Vagina (tissue), 2 donors: ENCODE measurements at regions not wholly inside any gene's neighbourhood (a gene's known extent, or its start where the extent isn't known, plus 50 kb on each side); places are given as distances from the start of the nearest gene placed in this dataset.
"Not testable (repeated sequence)": the region's sequence is repeated elsewhere in the genome, so short reads cannot be mapped to it uniquely, and the experiment has no call there.

Source experiments
- CTCF ChIP-seq, 3 experiments: fragments of 450-650 bp in 2 of 3; fragments of 200-600 bp in 1 of 3; sonication (generic) in 1 of 3; IDR thresholded peaks; one replicate each; pipeline ENCODE4 v1.5.1; 2017 to 2019; ENCODE audit warnings: antibody characterized with exemption in 3 of 3, mild to moderate bottlenecking in 2 of 3, moderate library complexity in 2 of 3
- POLR2A ChIP-seq, 2 donors: fragments of 450-650 bp; IDR thresholded peaks; one replicate each; pipeline ENCODE4 v1.6.1; 2017; ENCODE audit warnings: antibody characterized with exemption in 2 of 2, mild to moderate bottlenecking in 2 of 2, moderate library complexity in 2 of 2

DNA sequence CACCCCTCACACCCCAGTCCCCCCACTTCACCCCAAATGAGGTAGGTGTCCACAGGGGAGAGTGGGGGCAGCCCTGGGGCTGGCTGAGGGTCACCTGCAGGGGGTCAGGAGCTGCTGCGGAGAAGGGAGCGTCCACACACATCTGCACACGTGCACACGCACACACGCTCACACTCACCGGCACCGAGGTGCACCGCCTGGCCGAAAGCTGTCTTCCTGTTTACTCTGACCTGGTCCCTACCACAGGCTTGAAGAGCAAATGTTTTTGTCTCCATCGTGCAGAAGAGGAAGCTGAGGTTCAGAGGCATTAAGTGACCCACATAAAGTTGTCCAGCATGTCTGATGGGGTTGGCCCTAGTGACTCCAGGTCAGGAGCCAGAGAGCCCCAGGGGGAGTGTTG is 4382.1 kb upstream of the TPTE start:
- not testable (repeated sequence) for TF ChIP-seq CTCF, POLR2A (IDR thresholded peaks at IDR 0.05)
